GM18909 (cell line): ENCODE measurements at regions not wholly inside any gene's neighbourhood (a gene's known extent, or its start where the extent isn't known, plus 50 kb on each side); places are given as distances from the start of the nearest gene placed in this dataset.
"Not testable (repeated sequence)": the region's sequence is repeated elsewhere in the genome, so short reads cannot be mapped to it uniquely, and the experiment has no call there.

Source experiments
- ATAC-seq: cut with Tn5 transposase; IDR thresholded peaks from one replicate; pipeline ENCODE4 v1.9.1; 2021; ENCODE audit warnings: mild to moderate bottlenecking; ENCODE audit not compliant: unreplicated experiment, poor library complexity

DNA sequence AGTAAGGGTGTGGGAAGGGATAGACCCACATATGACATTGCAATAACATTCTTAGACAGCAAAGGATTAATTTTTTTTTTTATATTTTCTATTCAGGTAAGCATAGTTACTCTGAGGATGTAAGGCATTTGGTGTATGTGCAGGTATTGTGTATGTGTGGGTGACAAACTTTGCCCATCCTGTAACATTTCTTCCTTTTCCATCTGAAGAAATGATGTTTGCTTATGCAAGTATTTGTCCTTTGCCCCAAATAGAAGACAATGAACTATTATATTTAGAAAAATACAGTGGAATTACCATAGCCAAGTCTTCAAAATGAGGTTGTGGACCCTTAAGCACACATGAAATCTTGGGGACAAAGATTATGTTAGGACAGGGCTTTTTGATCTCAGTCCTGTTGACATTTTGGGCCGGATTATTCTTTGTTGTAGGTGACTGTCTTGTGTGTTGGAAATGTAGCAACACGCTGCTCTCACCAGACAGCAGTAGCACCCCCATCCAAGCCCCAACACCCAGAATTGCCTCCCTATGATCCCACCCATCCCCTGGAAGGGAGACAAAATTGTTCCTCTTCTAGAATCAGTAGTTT is 1244.7 kb downstream of the STIM2 start:
- no peak for ATAC-seq

DNA sequence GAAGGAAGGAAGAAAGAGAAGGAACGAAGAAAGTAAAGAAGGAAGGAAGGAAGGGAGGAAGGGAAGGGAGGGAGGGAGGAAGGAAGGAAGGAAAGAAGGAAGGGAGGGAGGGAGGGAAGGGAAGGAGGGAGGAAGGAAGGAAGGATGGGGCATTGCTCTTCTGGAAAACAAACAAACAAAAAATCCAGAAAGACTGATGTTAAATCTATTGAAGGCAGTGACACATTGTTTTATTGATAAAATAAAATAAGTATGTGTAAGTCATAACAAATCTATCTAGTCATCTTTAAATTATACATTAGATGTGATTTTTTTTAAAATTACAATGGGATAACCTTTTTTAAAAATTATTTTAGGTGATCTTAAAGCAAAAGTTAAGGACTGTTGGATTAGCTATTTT is 1245.5 kb downstream of the STIM2 start:
- ATAC-seq, result no peak

DNA sequence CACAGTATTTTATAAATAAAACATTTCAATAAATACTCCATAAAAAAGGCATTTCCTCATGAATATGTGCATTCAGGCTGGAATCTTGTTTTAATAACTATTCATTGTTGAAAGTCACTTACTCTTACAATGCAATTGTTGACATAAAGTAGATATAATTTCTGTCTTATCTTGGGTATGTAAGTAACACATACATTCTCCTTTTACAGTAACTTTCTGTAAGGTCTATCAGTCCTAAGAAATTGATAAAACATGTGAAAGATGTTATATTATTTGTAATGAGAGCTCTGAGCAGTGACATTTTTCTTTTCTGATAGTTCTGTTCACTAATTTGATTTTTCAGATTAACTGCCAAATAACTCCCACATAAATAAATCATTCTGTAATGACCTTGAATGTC is 1249.2 kb downstream of the STIM2 start:
- ATAC-seq, result no peak

DNA sequence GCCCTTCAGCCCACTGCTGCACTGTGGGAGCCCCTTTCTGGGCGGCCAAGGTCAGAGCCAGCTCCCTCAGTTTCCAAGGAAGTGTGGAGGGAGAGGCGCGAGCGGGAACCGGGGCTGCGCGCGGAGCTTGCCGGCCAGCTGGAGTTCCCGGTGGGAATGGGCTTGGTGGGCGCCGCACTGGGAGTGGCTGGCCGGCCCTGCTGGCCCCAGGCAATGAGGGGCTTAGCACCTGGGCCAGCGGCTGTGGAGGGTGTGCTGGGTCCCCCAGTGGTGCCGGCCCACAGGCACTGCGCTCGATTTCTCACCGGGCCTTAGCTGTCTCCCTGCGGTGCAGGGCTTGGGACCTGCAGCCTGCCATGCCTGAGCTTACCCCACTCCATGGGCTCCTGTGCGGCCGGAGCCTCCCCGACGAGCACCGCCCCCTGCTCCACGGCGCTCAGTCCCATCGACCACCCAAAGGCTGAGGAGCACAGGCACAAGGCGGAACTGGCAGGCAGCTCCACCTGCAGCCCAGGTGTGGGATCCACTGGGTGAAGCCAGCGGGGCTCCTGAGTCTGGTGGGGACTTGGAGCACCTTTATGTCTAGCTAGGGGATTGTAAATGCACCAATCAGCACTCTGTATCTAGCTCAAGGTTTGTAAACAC is 1252.2 kb downstream of the STIM2 start:
- not testable (repeated sequence) for ATAC-seq

DNA sequence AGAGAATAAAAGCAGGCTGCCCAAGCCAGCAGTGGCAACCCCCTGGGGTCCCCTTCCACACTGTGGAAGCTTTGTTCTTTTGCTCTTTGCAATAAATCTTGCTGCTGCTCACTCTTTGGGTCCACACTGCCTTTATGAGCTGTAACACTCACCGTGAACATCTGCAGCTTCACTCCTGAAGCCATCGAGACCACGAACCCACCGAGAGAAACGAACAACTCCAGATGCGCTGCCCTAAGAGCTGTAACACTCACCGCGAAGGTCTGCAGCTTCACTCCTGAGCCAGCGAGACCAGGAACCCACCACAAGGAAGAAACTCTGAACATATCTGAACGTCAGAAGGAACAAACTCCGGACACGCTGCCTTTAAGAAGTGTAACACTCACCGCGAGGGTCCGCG is 1252.9 kb downstream of the STIM2 start:
- not testable (repeated sequence) for ATAC-seq

DNA sequence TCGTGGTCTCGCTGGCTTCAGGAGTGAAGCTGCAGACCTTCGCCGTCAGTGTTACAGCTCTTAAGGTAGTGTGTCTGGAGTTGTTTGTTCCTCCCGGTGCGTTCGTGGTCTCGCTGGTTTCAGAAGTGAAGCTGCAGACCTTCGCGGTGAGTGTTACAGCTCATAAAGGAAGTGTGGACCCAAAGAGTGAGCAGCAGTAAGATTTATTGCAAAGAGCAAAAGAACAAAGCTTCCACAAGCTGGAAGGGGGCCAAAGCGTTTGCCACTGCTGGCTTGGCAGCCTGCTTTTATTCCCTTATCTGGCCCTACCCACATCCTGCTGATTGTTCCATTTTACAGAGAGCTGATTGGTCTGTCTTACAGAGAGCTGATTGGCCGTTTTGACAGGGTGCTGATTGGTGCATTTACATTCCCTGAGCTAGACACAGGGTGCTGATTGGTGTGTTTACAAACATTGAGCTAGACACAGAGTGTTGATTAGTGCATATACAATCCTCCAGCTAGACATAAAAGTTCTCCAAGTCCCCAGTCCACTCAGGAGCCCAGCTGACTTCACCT is 1256.0 kb downstream of the STIM2 start:
- ATAC-seq, result not testable (repeated sequence)

DNA sequence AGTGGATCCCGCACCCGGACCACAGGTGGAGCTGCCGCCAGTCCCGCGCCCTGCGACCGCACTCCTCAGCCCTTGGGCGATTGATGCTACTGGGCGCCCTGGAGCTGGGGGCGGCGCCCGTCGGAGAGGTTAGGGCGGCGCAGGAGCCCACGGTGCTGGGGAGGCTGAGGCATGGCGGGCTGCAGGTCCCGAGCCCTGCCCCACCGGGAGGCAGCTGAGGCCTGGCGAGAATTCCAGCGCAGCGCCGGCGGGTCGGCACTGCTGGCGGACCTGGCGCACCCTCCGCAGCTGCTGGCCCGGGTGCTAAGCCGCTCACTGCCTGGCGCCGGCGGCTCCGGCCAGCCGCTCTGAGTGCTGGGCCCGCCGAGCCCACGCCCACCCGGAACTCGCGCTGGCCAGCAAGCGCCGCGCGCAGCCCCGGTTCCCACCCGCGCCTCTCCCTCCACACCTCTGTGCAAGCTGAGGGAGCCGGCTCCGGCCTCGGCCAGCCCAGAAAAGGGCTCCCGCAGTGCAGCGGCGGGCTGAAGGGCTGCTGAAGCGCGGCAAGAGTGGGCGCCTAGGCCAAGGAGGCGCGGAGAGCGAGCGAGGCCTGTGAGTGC is 1256.5 kb downstream of the STIM2 start:
- no peak for ATAC-seq

- no peak for ATAC-seq
These were observed 1285.5 kb downstream of the STIM2 start for GRCh38 chr4:28146191-28146590.

- no peak for ATAC-seq
These were observed 1287.6 kb downstream of the STIM2 start for GRCh38 chr4:28148221-28148620.

GRCh38 chr4:28149762-28150161 is 1289.1 kb downstream of the STIM2 start:
- ATAC-seq, result no peak

DNA sequence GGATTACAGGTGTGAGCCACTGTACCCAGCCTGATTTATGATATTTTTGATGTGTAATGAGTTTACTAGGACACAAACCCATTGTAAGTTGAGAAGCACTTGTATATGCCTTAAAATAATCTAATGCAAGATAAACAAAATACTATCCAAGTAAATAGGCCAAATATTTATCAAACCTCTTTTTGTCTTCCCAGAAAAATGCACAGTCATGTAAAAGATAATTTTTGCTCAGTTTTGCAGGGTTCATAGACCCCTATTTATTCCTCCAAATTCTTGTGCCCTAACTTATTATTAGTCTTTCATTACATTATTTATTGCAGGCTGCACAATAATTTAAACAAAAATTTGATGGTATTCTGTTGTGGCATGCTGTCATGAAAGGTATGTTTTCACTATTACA is 1290.7 kb downstream of the STIM2 start:
- no peak for ATAC-seq

- ATAC-seq, result no peak
These were observed 1306.8 kb downstream of the STIM2 start for GRCh38 chr4:28167411-28167810.

- ATAC-seq, result no peak
These were observed 1316.3 kb downstream of the STIM2 start for GRCh38 chr4:28176942-28177341.

DNA sequence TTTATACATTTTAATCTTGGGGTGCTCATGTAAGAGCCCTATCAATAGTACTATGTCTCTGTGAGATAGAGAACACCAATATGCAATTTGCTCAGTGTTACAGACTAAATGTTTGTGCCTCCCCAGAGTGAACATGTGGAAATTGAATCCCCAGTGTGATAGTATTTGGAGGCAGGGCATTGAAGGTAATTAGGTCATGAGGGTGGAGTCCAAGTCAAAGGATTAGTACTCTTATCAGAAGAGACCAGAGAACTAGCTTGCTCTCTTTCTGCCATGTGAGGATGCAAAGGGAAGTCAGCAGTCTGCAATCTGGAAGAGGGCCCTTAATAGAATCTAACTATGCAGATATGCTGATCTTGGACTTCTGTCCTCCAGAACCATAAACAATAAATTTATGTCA is 1317.0 kb downstream of the STIM2 start:
- no peak for ATAC-seq

- no peak for ATAC-seq
These were observed 1318.5 kb downstream of the STIM2 start for GRCh38 chr4:28179126-28179525.

DNA sequence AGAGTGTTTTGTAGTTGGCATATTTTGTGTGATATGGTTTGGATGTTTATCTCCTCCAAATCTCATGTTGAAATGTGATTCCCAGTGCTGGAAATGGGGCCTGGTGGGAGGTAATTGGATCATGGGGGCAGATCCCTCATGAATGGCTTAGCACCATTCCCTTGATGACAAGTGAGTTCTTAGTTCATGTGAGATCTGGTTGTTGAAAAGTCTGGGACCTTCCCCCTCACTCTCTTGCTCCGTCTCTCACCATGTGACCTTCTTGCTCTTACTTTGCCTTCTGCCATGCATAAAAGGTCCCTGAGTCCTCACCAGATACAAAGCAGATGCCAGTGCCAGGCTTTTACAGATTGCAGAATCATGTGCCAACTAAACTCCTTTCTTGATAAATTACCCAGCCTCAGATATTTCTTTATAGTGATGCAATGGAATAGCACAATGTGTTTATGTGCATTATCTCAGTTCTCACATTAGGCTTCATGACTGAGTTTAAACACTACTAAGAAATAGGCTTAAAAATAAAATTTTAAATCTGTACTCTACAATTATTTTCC is 1348.8 kb downstream of the STIM2 start:
- ATAC-seq, result no peak

- ATAC-seq, result no peak
These were observed 1351.2 kb downstream of the STIM2 start for GRCh38 chr4:28211676-28212470.

GRCh38 chr4:28221536-28221935 is 1360.9 kb downstream of the STIM2 start:
- ATAC-seq, result no peak

- no peak for ATAC-seq
These were observed 1364.4 kb downstream of the STIM2 start for GRCh38 chr4:28225050-28225449.

DNA sequence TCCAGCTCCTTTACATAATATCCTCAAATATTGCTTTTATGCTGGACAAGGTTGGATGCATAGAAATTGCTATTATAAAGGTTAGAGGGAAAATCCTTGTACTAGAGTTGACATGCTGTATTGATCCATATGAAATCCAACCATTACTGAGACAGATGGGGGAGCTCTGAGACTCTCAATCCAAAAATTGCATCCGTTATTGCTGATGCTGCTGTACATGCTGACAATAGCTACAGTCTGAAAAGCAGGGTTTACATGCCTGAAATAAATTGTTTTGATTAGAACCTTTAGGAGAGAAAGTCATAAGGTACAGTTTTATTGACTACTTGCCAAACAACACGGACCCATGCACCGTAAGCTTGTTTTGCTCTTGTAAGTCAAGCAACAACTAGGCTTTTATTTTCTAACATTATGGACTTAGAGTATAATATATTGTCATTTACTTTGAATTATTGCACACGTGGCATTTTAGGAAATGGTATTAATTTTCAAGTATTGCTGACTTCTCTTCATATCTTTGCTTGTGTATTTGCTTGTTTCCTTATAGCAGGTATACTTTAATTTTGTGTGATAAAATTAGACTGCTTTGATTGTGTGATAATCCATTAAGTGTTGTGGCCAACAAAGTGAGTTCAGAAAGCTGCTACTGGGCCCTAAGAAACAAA is 1365.2 kb downstream of the STIM2 start:
- ATAC-seq, result no peak
